ENCODE measurements at regions not wholly inside any gene's neighbourhood (a gene's known extent, or its start where the extent isn't known, plus 50 kb on each side); places are given as distances from the start of the nearest gene placed in this dataset.

GRCh38 chr5:58279259-58279658 lies 180.6 kb downstream of the PLK2 start:
- TF ChIP-seq POLR2A (IDR thresholded peaks at IDR 0.05; ENCODE audit: low read length): no peak
- no peak for TF ChIP-seq GATA1 (IDR thresholded peaks at IDR 0.05; ENCODE audit: low read depth, low read length)
